Neural cell (in vitro differentiated cells): ENCODE measurements at regions not wholly inside any gene's neighbourhood (a gene's known extent, or its start where the extent isn't known, plus 50 kb on each side); places are given as distances from the start of the nearest gene placed in this dataset.
"Not testable (repeated sequence)": the region's sequence is repeated elsewhere in the genome, so short reads cannot be mapped to it uniquely, and the experiment has no call there.

Source experiments
- H2AFZ ChIP-seq: fragments of 200-600, 300-800 bp; sonication (generic), shearing (Covaris generic); 2 replicates; pipeline ENCODE4 v1.6.0; 2014; ENCODE audit warnings: low read depth, mild to moderate bottlenecking, antibody characterized with exemption, low read length, moderate library complexity
- H3F3A ChIP-seq: fragments of 200-600 bp; shearing (Covaris generic); 2 replicates; pipeline ENCODE4 v1.6.1; 2016; ENCODE audit warnings: mild to moderate bottlenecking, moderate library complexity, mixed read lengths, antibody characterized with exemption, low read length; ENCODE audit not compliant: insufficient read depth, poor library complexity, severe bottlenecking
- H3K27ac ChIP-seq: fragments of 200-600, 300-800 bp; sonication (generic), shearing (Covaris generic); 2 replicates; pipeline ENCODE4 v1.5.1; 2014; ENCODE audit warnings: mild to moderate bottlenecking, low read length, moderate library complexity
- H3K27me3 ChIP-seq: fragments of 300-800, 200-600 bp; sonication (generic), shearing (Covaris generic); 2 replicates; pipeline ENCODE4 v1.6.0; 2014; ENCODE audit warnings: mild to moderate bottlenecking, low read depth, low read length, moderate library complexity; ENCODE audit not compliant: insufficient read depth
- H3K36me3 ChIP-seq: fragments of 300-800, 200-600 bp; sonication (generic), shearing (Covaris generic); 2 replicates; pipeline ENCODE4 v1.5.1; 2014; ENCODE audit warnings: mild to moderate bottlenecking, antibody characterized with exemption, low read length, moderate library complexity; ENCODE audit not compliant: insufficient read depth
- H3K4me2 ChIP-seq: fragments of 300-800, 200-600 bp; sonication (generic), shearing (Covaris generic); 2 replicates; pipeline ENCODE4 v1.6.0; 2014; ENCODE audit warnings: mild to moderate bottlenecking, low read length
- H3K4me3 ChIP-seq: fragments of 300-800, 200-600 bp; sonication (generic), shearing (Covaris generic); 2 replicates; pipeline ENCODE4 v1.5.1; 2014; ENCODE audit warnings: mild to moderate bottlenecking, low read length, moderate library complexity
- H3K79me2 ChIP-seq: fragments of 200-600 bp; shearing (Covaris generic); replicated peaks from 2 replicates; pipeline ENCODE4 v1.6.0; 2014; ENCODE audit warnings: mild to moderate bottlenecking, low read length, moderate library complexity; ENCODE audit not compliant: insufficient read depth
- H3K9ac ChIP-seq: fragments of 300-800, 200-600 bp; sonication (generic), shearing (Covaris generic); 2 replicates; pipeline ENCODE4 v1.6.1; 2016; ENCODE audit warnings: mild to moderate bottlenecking, low read length, mixed read lengths
- H3K9me2 ChIP-seq: fragments of 200-600 bp; shearing (Covaris generic); 2 replicates; pipeline ENCODE4 v1.6.1; 2016; ENCODE audit warnings: mild to moderate bottlenecking, low read length, mixed read lengths; ENCODE audit not compliant: insufficient read depth
- H3K9me3 ChIP-seq: fragments of 200-600, 300-800 bp; sonication (generic), shearing (Covaris generic); 2 replicates; pipeline ENCODE4 v1.6.1; 2016; ENCODE audit warnings: mild to moderate bottlenecking, mixed run types, low read length, moderate library complexity, mixed read lengths
- H4K20me1 ChIP-seq: fragments of 200-600 bp; shearing (Covaris generic); 2 replicates; pipeline ENCODE4 v1.6.1; 2016; ENCODE audit warnings: mild to moderate bottlenecking, mixed run types; ENCODE audit not compliant: insufficient read depth
- CTCF ChIP-seq: fragments of 450-650 bp; IDR thresholded peaks from 2 replicates; pipeline ENCODE4 v1.5.1; 2014; ENCODE audit warnings: antibody characterized with exemption, mild to moderate bottlenecking, moderate library complexity; ENCODE audit not compliant: poor library complexity, severe bottlenecking
- EP300 ChIP-seq: fragments of 450-650 bp; conservative IDR thresholded peaks from 2 replicates; pipeline ENCODE4 v1.6.1; 2014; ENCODE audit warnings: antibody characterized with exemption, mild to moderate bottlenecking, moderate library complexity; ENCODE audit not compliant: poor library complexity, severe bottlenecking
- EZH2 ChIP-seq: fragments of 200-600, 300-800 bp; shearing (Covaris generic), sonication (generic); IDR thresholded peaks from 2 replicates; pipeline ENCODE4 v1.6.1; 2014; ENCODE audit warnings: antibody characterized with exemption, low read length, borderline replicate concordance, mild to moderate bottlenecking; ENCODE audit not compliant: insufficient read depth, poor library complexity, severe bottlenecking
- MXI1 ChIP-seq: fragments of 450-650 bp; conservative IDR thresholded peaks from 2 replicates; pipeline ENCODE4 v1.6.1; 2014; ENCODE audit warnings: antibody characterized with exemption, mild to moderate bottlenecking; ENCODE audit not compliant: poor library complexity, severe bottlenecking
- POLR2AphosphoS5 ChIP-seq: IDR thresholded peaks from 2 replicates; pipeline ENCODE4 v1.6.1; 2012
- RAD21 ChIP-seq: fragments of 450-650 bp; conservative IDR thresholded peaks from 2 replicates; pipeline ENCODE4 v1.6.1; 2014; ENCODE audit warnings: antibody characterized with exemption, mild to moderate bottlenecking, moderate library complexity
- REST ChIP-seq: IDR thresholded peaks from 2 replicates; pipeline ENCODE4 v1.6.1; 2012; ENCODE audit warnings: borderline replicate concordance
- SMC3 ChIP-seq: fragments of 450-650 bp; conservative IDR thresholded peaks from 2 replicates; pipeline ENCODE4 v1.6.1; 2014; ENCODE audit warnings: antibody characterized with exemption, mild to moderate bottlenecking, moderate library complexity; ENCODE audit not compliant: poor library complexity
- TAF1 ChIP-seq: IDR thresholded peaks from 2 replicates; pipeline ENCODE4 v1.6.1; 2012; ENCODE audit warnings: low read depth

DNA sequence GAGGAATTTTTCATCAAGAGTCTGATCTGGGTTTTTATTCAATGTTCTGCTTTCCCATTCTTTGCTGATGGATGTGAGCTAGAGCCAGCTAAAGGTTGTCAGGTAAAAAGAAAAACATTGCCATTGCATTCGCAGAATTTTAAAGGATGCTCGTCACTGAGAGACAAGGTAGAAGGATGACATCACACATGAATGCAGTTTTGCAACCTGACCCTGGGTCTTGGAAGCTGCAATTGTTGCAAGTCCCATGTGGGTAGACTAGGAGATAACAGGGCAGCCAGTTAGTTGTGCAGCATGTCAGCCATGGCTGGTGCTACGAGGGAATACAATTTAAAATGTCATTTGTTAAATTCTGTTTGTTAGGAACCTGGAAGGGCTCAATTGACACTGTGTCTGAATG is 73.9 kb upstream of the MXRA5 start:
- no peak overlapping the region for H3K27ac ChIP-seq

DNA sequence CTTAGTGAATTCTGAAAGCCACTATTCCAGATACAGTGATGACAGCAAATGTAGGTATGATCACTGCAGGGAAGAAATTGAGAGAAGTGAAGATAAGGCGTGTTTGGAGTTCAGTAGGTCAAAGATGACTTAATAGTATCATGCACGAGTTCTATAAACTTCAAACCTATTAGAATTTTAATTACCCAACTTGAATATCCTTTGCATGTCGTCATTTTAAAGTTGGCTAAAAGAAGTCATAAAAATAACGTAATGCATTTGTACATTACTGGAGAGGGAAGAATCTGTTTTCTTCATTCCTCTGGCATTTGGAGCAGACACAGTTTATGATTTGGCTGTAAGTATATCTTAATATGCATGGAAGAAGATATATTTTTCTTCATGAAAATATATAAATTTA is 68.6 kb upstream of the MXRA5 start:
- Histone ChIP-seq H3K9ac (no peak overlapping the region), H3K4me3 (no peak overlapping the region), H3K36me3 (no peaks in the 10 kb centered on the region), H4K20me1 (no peaks in the 10 kb centered on the region), H3K27ac (no peak overlapping the region), H3K79me2 (no peaks in the 10 kb centered on the region), H3F3A (no peaks in the 10 kb centered on the region), H3K27me3 (no peaks in the 10 kb centered on the region), H3K9me2 (no peaks in the 10 kb centered on the region), H2AFZ (no peak overlapping the region), H3K4me2 (no peak overlapping the region), H3K9me3 (no peaks in the 10 kb centered on the region)
- TF ChIP-seq RAD21 = no peak
- TF ChIP-seq EP300 = no peak
- no peak for TF ChIP-seq REST
- TF ChIP-seq TAF1 = no peak
- no peak for TF ChIP-seq CTCF
- TF ChIP-seq MXI1 = no peak
- TF ChIP-seq SMC3 = no peak
- TF ChIP-seq POLR2AphosphoS5 = no peak
- TF ChIP-seq EZH2 = no peak

More for the DNA sequence above, 73.9 kb upstream of the MXRA5 start:
- Histone ChIP-seq H3F3A (no peaks in the 10 kb centered on the region), H3K27me3 (no peaks in the 10 kb centered on the region), H3K9me3 (no peaks in the 10 kb centered on the region), H3K79me2 (no peaks in the 10 kb centered on the region), H3K4me2 (no peak overlapping the region), H3K4me3 (no peak overlapping the region), H3K9me2 (no peaks in the 10 kb centered on the region), H3K9ac (no peak overlapping the region), H2AFZ (no peak overlapping the region), H4K20me1 (no peaks in the 10 kb centered on the region), H3K36me3 (no peaks in the 10 kb centered on the region)
- no peak for TF ChIP-seq REST
- no peak for TF ChIP-seq TAF1
- TF ChIP-seq MXI1 = no peak
- TF ChIP-seq EZH2 = no peak

GRCh38 chrX:3411626-3412025 is 65.2 kb upstream of the MXRA5 start:
- not testable (repeated sequence) for H3K27me3 ChIP-seq, H3K27ac ChIP-seq, H3F3A ChIP-seq, H3K36me3 ChIP-seq, H3K9me2 ChIP-seq, H2AFZ ChIP-seq, H3K79me2 ChIP-seq, H3K4me3 ChIP-seq, H3K9ac ChIP-seq, H3K9me3 ChIP-seq, H3K4me2 ChIP-seq, H4K20me1 ChIP-seq

DNA sequence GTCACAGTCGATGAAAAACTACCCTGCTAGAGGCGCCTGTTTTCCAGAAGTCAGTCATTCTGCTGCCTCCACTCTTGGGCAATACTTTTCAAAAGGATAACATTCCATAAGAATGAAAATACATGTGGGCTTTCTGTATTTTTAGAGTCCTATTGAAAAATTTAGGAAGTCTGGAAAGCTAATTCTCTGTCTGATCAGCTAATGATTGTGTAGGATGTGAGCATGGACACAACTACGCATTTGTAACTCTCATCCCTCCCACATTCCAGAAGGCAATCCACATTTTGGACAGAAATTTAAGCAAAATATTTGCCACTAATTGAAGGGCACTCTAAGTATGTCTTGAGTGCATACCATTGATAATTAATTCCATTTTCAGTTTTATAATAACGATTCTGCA is 63.5 kb upstream of the MXRA5 start:
- H2AFZ ChIP-seq, H3F3A ChIP-seq, H3K9ac ChIP-seq, H3K4me3 ChIP-seq, H4K20me1 ChIP-seq, H3K36me3 ChIP-seq, H3K79me2 ChIP-seq, H3K9me2 ChIP-seq, H3K27ac ChIP-seq, H3K4me2 ChIP-seq, H3K9me3 ChIP-seq, H3K27me3 ChIP-seq: not testable (repeated sequence)
